GM12878 (cell line): ENCODE measurements at regions not wholly inside any gene's neighbourhood (a gene's known extent, or its start where the extent isn't known, plus 50 kb on each side); places are given as distances from the start of the nearest gene placed in this dataset.
"Not testable (repeated sequence)": the region's sequence is repeated elsewhere in the genome, so short reads cannot be mapped to it uniquely, and the experiment has no call there.

Source experiments
- ATAC-seq: fragments of 200-7000 bp; cut with Tn5 transposase; 3 replicates; pipeline ENCODE4 v1.9.1; 2020; ENCODE audit warnings: mild to moderate bottlenecking, moderate library complexity
- BruUV-seq: library from RNA; stranded (reverse); fragments of 400-500 nt; replicated peaks from 2 replicates; lab custom pipeline; 2021; lab: Mats Ljungman, UMichigan
- CTCF ChIA-PET: fragments of 300-600 bp; sonication (Branson Sonifier 250); formaldehyde crosslinking; extraction: SDS; loops from one replicate; lab custom pipeline; 2021; ENCODE audit warnings: inconsistent platforms; lab: Yijun Ruan, JAX
- POLR2A ChIA-PET: fragments of 350-600 bp; formaldehyde crosslinking; extraction: SDS; loops from one replicate; lab custom pipeline; 2021; ENCODE audit warnings: inconsistent platforms; lab: Charles Lee
- RAD21 ChIA-PET: fragments of 300-600 bp; sonication (Branson Sonifier 250); formaldehyde crosslinking; loops from one replicate; lab custom pipeline; 2023; ENCODE audit warnings: antibody characterized with exemption; ENCODE audit not compliant: unreplicated experiment; lab: Charles Lee
- SMC1A ChIA-PET: fragments of 300-600 bp; sonication (Branson Sonifier 250); formaldehyde crosslinking; loops from one replicate; lab custom pipeline; 2023; ENCODE audit not compliant: unreplicated experiment, uncharacterized antibody; lab: Charles Lee
- DNase-seq: peaks from one replicate; pipeline ENCODE4 v3.0.0-alpha.2; 2011; ENCODE audit warnings: low read depth, low spot score
- FAIRE-seq: peaks from 3 replicates; lab custom pipeline; 2011; peaks lifted over from hg19 to GRCh38; lab: Jason Lieb, UNC
- H2AFZ ChIP-seq: 2 replicates; pipeline ENCODE4 v1.6.0; 2011; ENCODE audit warnings: low read depth, low read length, control low read depth; ENCODE audit not compliant: control insufficient read depth
- H3K27ac ChIP-seq: 2 replicates; pipeline ENCODE4 v1.5.1; 2011; ENCODE audit warnings: control low read depth; ENCODE audit not compliant: control insufficient read depth, insufficient read depth
- H3K27me3 ChIP-seq, 2 experiments: replicated peaks in 1 of 2; 2 replicates each; pipeline versions ENCODE4 v1.6.0 to v1.6.1; 2011; ENCODE audit warnings: low read length in 1 of 2; ENCODE audit not compliant: control insufficient read depth in 2 of 2, insufficient read depth in 2 of 2
- H3K36me3 ChIP-seq, 2 experiments: 2 replicates each; pipeline ENCODE4 v1.5.1; 2011; ENCODE audit warnings: low read length in 1 of 2; ENCODE audit not compliant: control insufficient read depth in 2 of 2, insufficient read depth in 2 of 2
- H3K4me1 ChIP-seq: 2 replicates; pipeline ENCODE4 v1.6.1; 2011; ENCODE audit warnings: mild to moderate bottlenecking, low read length, moderate library complexity, mixed read lengths; ENCODE audit not compliant: control insufficient read depth, insufficient read depth
- H3K4me2 ChIP-seq: 2 replicates; pipeline ENCODE4 v1.6.0; 2011; ENCODE audit warnings: control low read depth; ENCODE audit not compliant: control insufficient read depth, insufficient read depth
- H3K4me3 ChIP-seq: fragments of 200-600 bp; sonication (generic); 2 replicates; pipeline ENCODE4 v1.5.1; 2016
- H3K79me2 ChIP-seq: 2 replicates; pipeline ENCODE4 v1.6.0; 2011; ENCODE audit warnings: low read length; ENCODE audit not compliant: control insufficient read depth, insufficient read depth
- H3K9ac ChIP-seq: 2 replicates; pipeline ENCODE4 v1.8.0; 2011; ENCODE audit warnings: low read length, control low read depth, mixed read lengths; ENCODE audit not compliant: control insufficient read depth, insufficient read depth
- H3K9me3 ChIP-seq: replicated peaks from 3 replicates; pipeline ENCODE4 v1.5.1; 2011; ENCODE audit warnings: mild to moderate bottlenecking, low read length; ENCODE audit not compliant: control insufficient read depth, insufficient read depth
- H4K20me1 ChIP-seq: 2 replicates; pipeline ENCODE4 v1.6.0; 2011; ENCODE audit not compliant: control insufficient read depth, insufficient read depth
- WGBS: methylation state at CpG from one replicate; pipeline ENCODE4 v1.1.6; 2016; ENCODE audit warnings: low lambda C conversion rate; ENCODE audit not compliant: insufficient replicate concordance, insufficient coverage; ENCODE audit errors: missing lambda C conversion rate; 5-methylcytosine and 5-hydroxymethylcytosine counted together
- in situ Hi-C: fragments of 300-500 bp; cut with MboI; formaldehyde crosslinking; loops from 9 replicates; pipeline ENCODE4 v1.14.3; 2018; ENCODE audit warnings: mixed read lengths
- intact Hi-C: fragments of 100-400 bp; cut with micrococcal nuclease; formaldehyde crosslinking; loops from one replicate; pipeline ENCODE4 v1.14.2; 2022; ENCODE audit not compliant: unreplicated experiment

GRCh38 chr2:111488451-111488850, 367.7 kb downstream of the BCL2L11 start:
- DNase-seq, H3K4me3 ChIP-seq, ATAC-seq, SMC1A ChIA-PET, BruUV-seq, H3K79me2 ChIP-seq, H3K36me3 ChIP-seq, intact Hi-C loops, RAD21 ChIA-PET, POLR2A ChIA-PET, H3K4me2 ChIP-seq, H2AFZ ChIP-seq, FAIRE-seq, H3K27ac ChIP-seq, H4K20me1 ChIP-seq, H3K4me1 ChIP-seq, H3K9me3 ChIP-seq, CTCF ChIA-PET, H3K9ac ChIP-seq, H3K27me3 ChIP-seq: not testable (repeated sequence)
- 74% methylated on average over 4 of the region's 4 CpGs for WGBS
- in situ Hi-C loops = loop anchor here (25.0 kb wide), 1 partner anchor 224 kb away; no protein-coding TSS in a partner anchor

DNA sequence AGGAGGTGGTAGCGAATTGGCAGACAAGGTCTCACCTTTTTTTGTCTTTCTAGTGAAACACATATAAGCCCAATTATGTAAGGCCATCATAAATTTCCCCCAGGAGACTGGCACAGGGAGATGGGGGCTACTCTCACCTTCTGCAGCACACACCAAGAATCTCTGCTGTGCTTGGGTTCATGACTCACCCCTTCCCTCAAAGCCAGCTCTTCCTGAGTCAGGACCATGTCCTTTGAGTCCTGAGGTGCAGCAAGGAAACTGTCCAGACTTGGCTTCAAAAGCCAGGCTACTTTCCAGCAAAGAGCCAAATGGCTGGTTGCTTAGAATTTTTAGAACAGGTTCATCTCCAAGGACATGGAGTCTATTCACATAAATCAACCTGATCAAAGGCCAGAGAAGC, 368.7 kb downstream of the BCL2L11 start:
- CTCF ChIA-PET, H3K4me1 ChIP-seq, H3K36me3 ChIP-seq, H3K9ac ChIP-seq, DNase-seq, H3K4me3 ChIP-seq, H3K27ac ChIP-seq, H3K79me2 ChIP-seq, H3K4me2 ChIP-seq, H4K20me1 ChIP-seq, H3K9me3 ChIP-seq, intact Hi-C loops, H2AFZ ChIP-seq, H3K27me3 ChIP-seq, SMC1A ChIA-PET, ATAC-seq, RAD21 ChIA-PET, POLR2A ChIA-PET, BruUV-seq, FAIRE-seq: not testable (repeated sequence)
- no CpG with 5 or more reads among the region's 1 CpG for WGBS
- in situ Hi-C loops = loop anchor here (25.0 kb wide), 1 partner anchor 223 kb away; no protein-coding TSS in a partner anchor

DNA sequence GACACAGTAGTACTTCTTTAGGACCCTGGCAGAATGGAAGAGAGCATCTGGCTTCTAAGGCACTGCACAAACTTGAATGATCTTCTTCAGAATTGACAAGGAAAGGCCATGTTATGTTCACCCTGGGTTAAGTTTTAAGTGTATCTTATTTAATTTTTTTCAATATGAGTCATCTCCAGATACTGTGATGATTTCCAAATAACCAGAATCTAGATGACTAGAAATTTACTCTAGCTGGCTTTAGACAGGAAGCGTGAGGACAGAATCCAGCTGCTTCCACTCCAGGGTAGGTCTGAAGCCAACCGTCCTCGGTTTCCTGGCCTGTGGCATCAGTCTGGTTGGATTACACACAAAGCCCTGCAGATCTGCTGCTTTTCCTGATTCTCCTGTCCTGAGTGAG, 370.5 kb downstream of the BCL2L11 start:
- BruUV-seq, H2AFZ ChIP-seq, intact Hi-C loops, POLR2A ChIA-PET, H3K4me2 ChIP-seq, FAIRE-seq, H3K27ac ChIP-seq, CTCF ChIA-PET, H3K9me3 ChIP-seq, H3K36me3 ChIP-seq, H3K27me3 ChIP-seq, H3K4me1 ChIP-seq, H4K20me1 ChIP-seq, H3K4me3 ChIP-seq, SMC1A ChIA-PET, H3K9ac ChIP-seq, H3K79me2 ChIP-seq, RAD21 ChIA-PET, DNase-seq: not testable (repeated sequence)
- in situ Hi-C loops = loop anchor here (25.0 kb wide), 1 partner anchor 221 kb away; no protein-coding TSS in a partner anchor
- peak; percentile 6; the same call in 2 of the 3 replicates for ATAC-seq
- no CpG with 5 or more reads among the region's 3 CpGs for WGBS

DNA sequence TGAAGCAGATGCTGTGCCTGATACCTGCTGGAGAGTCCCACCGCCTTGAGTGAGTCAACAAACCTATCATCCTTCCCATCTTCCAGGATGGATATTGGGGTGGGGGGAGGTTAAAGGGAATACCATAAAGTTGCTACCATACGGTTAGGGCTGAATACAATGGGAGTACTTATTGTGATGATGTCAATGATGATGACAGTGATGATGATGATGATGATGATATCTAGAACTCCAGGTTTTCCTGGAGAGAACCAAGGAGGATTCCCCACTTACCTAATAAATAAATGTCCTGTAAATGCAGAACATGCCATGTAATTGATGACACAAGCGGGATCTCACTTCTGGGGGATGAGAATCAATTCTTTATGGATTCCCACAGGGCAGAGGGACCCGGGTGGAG, 370.9 kb downstream of the BCL2L11 start:
- H4K20me1 ChIP-seq, H3K27me3 ChIP-seq, SMC1A ChIA-PET, H3K79me2 ChIP-seq, POLR2A ChIA-PET, RAD21 ChIA-PET, DNase-seq, H2AFZ ChIP-seq, BruUV-seq, FAIRE-seq, H3K4me2 ChIP-seq, H3K36me3 ChIP-seq, CTCF ChIA-PET, intact Hi-C loops, ATAC-seq, H3K4me3 ChIP-seq, H3K27ac ChIP-seq, H3K4me1 ChIP-seq, H3K9me3 ChIP-seq, H3K9ac ChIP-seq: not testable (repeated sequence)
- in situ Hi-C loops = loop anchor here (25.0 kb wide), 1 partner anchor 221 kb away; no protein-coding TSS in a partner anchor
- 67% methylated on average over 3 of the region's 4 CpGs for WGBS
